GM06990 (cell line): ENCODE measurements at regions not wholly inside any gene's neighbourhood (a gene's known extent, or its start where the extent isn't known, plus 50 kb on each side); places are given as distances from the start of the nearest gene placed in this dataset.

Experiments used
- DNase-seq: peaks from one replicate; pipeline ENCODE4 v3.0.0-alpha.2; 2011; ENCODE audit not compliant: insufficient read length; ENCODE audit errors: extremely low read depth
- H3K27me3 ChIP-seq: replicated peaks from 2 replicates; pipeline ENCODE4 v1.6.0; 2011; ENCODE audit warnings: low read length; ENCODE audit not compliant: control insufficient read depth, insufficient read depth
- H3K36me3 ChIP-seq: 2 replicates; pipeline ENCODE4 v1.5.1; 2011; ENCODE audit warnings: low read length; ENCODE audit not compliant: control insufficient read depth, insufficient read depth
- H3K4me3 ChIP-seq: replicated peaks from 2 replicates; pipeline ENCODE4 v1.5.1; 2011; ENCODE audit warnings: low read depth, mild to moderate bottlenecking, control low read depth, low read length
- CTCF ChIP-seq: IDR thresholded peaks from 2 replicates; pipeline ENCODE4 v1.5.1; 2011; ENCODE audit warnings: low read length, control low read depth, mild to moderate bottlenecking, inconsistent platforms; ENCODE audit not compliant: insufficient read depth, poor library complexity, severe bottlenecking

GRCh38 chr4:170599894-170600293 lies 510.1 kb upstream of the AADAT start:
- no peak overlapping the region for H3K4me3 ChIP-seq
- no peaks in the 10 kb centered on the region for H3K27me3 ChIP-seq
- no peaks in the 10 kb centered on the region for H3K36me3 ChIP-seq
- TF ChIP-seq CTCF = no peak
- no peak for DNase-seq

- Histone ChIP-seq H3K27me3 (no peaks in the 10 kb centered on the region), H3K4me3 (no peak overlapping the region), H3K36me3 (no peaks in the 10 kb centered on the region)
- TF ChIP-seq CTCF = no peak
- no peak for DNase-seq
Measured at GRCh38 chr4:170591076-170591475, 501.3 kb upstream of the AADAT start.

- peak; percentile 59 for TF ChIP-seq CTCF
- no peak for DNase-seq
- Histone ChIP-seq H3K4me3 (no peak overlapping the region), H3K27me3 (no peaks in the 10 kb centered on the region), H3K36me3 (no peaks in the 10 kb centered on the region)
Measured at GRCh38 chr4:170589597-170590191, 499.9 kb upstream of the AADAT start.

- H3K27me3 ChIP-seq = no peaks in the 10 kb centered on the region
- H3K36me3 ChIP-seq = no peaks in the 10 kb centered on the region
- TF ChIP-seq CTCF = no peak
- no peak overlapping the region for H3K4me3 ChIP-seq
- no peak for DNase-seq
Measured at GRCh38 chr4:170581969-170582368, 492.2 kb upstream of the AADAT start.

- no peaks in the 10 kb centered on the region for H3K36me3 ChIP-seq
- no peak for DNase-seq
- no peaks in the 10 kb centered on the region for H3K27me3 ChIP-seq
- no peak for TF ChIP-seq CTCF
- no peak overlapping the region for H3K4me3 ChIP-seq
Measured at GRCh38 chr4:170581322-170581721, 491.6 kb upstream of the AADAT start.

- DNase-seq = no peak
- Histone ChIP-seq H3K36me3 (no peaks in the 10 kb centered on the region), H3K27me3 (no peaks in the 10 kb centered on the region), H3K4me3 (no peak overlapping the region)
- TF ChIP-seq CTCF = no peak
Measured at GRCh38 chr4:170580651-170581050, 490.9 kb upstream of the AADAT start.
